ENCODE measurements at regions not wholly inside any gene's neighbourhood (a gene's known extent, or its start where the extent isn't known, plus 50 kb on each side); places are given as distances from the start of the nearest gene placed in this dataset.
"Not testable (repeated sequence)": the region's sequence is repeated elsewhere in the genome, so short reads cannot be mapped to it uniquely, and the experiment has no call there.

- Histone ChIP-seq H2BK5ac (ENCODE audit: low read length) (no peak overlapping the region), H3K4me1 (ENCODE audit: control insufficient read depth, low read depth, low read length) (no peaks in the 10 kb centered on the region), H3K23ac (ENCODE audit: low read length) (no peak overlapping the region), H3K18ac (ENCODE audit: low read length) (no peak overlapping the region), H4K8ac (ENCODE audit: low read depth, low read length) (no peak overlapping the region), H3K27ac (ENCODE audit: low read depth, low read length) (no peak overlapping the region), H2AK5ac (ENCODE audit: low read length) (no peak overlapping the region), H3K9ac (ENCODE audit: low read length) (no peak overlapping the region), H3K79me2 (ENCODE audit: control insufficient read depth, insufficient read depth, low read length) (no peaks in the 10 kb centered on the region), H3K27me3 (ENCODE audit: insufficient read depth, low read length, poor library complexity) (no peaks in the 10 kb centered on the region), H2BK15ac (replicated peaks; ENCODE audit: low read depth) (no peak overlapping the region), H3K79me1 (ENCODE audit: low read length) (no peaks in the 10 kb centered on the region), H2BK120ac (ENCODE audit: low read depth, low read length) (no peak overlapping the region), H3K56ac (ENCODE audit: low read length) (no peak overlapping the region), H3K4ac (ENCODE audit: low read depth, low read length) (no peak overlapping the region), H4K5ac (ENCODE audit: low read length) (no peak overlapping the region), H3K36me3 (ENCODE audit: control insufficient read depth, insufficient read depth, low read length) (no peaks in the 10 kb centered on the region), H3K4me3 (ENCODE audit: low read length) (no peak overlapping the region), H3K4me2 (ENCODE audit: low read length) (no peak overlapping the region)
- DNase-seq = no peak
- WGBS (ENCODE audit: extremely low coverage, insufficient coverage, low lambda C conversion rate) = no CpG with 5 or more reads among the region's 3 CpGs
Measured at GRCh38 chr4:163736876-163737275, 242.4 kb downstream of the TMA16 start.

DNA sequence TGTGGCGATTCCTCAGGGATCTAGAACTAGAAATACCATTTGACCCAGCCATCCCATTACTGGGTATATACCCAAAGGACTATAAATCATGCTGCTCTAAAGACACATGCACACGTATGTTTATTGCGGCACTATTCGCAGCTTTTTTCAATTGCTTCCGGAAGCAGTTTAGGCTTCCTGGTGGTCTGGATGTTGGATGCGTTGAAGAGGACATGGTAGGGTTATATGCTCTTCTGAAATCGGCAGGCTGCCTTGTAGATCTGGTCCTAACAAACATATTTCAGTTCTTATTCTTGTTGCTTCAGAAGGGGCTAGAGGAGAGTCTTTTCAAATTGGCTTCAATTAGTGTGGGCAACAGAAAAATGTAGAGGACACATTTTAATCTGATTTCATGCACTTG, 243.4 kb downstream of the TMA16 start:
- not testable (repeated sequence) for H3K79me1 ChIP-seq (ENCODE audit: low read length); H3K27me3 ChIP-seq (ENCODE audit: insufficient read depth, low read length, poor library complexity); H3K4me1 ChIP-seq (ENCODE audit: control insufficient read depth, low read depth, low read length); H3K9ac ChIP-seq (ENCODE audit: low read length); H3K4ac ChIP-seq (ENCODE audit: low read depth, low read length); DNase-seq; H2BK120ac ChIP-seq (ENCODE audit: low read depth, low read length); H3K4me2 ChIP-seq (ENCODE audit: low read length); H3K4me3 ChIP-seq (ENCODE audit: low read length); H4K5ac ChIP-seq (ENCODE audit: low read length); H2BK5ac ChIP-seq (ENCODE audit: low read length); H3K18ac ChIP-seq (ENCODE audit: low read length); H2AK5ac ChIP-seq (ENCODE audit: low read length); H4K8ac ChIP-seq (ENCODE audit: low read depth, low read length); H2BK15ac ChIP-seq (replicated peaks; ENCODE audit: low read depth); H3K23ac ChIP-seq (ENCODE audit: low read length); H3K56ac ChIP-seq (ENCODE audit: low read length); H3K27ac ChIP-seq (ENCODE audit: low read depth, low read length); H3K79me2 ChIP-seq (ENCODE audit: control insufficient read depth, insufficient read depth, low read length); H3K36me3 ChIP-seq (ENCODE audit: control insufficient read depth, insufficient read depth, low read length)
- WGBS (ENCODE audit: extremely low coverage, insufficient coverage, low lambda C conversion rate) = no CpG with 5 or more reads among the region's 7 CpGs

GRCh38 chr4:163738521-163738920, 244.0 kb downstream of the TMA16 start:
- H4K8ac ChIP-seq (ENCODE audit: low read depth, low read length) = no peak overlapping the region
- H4K5ac ChIP-seq (ENCODE audit: low read length) = no peak overlapping the region
- no peak overlapping the region for H2BK5ac ChIP-seq (ENCODE audit: low read length)
- no peak overlapping the region for H3K18ac ChIP-seq (ENCODE audit: low read length)
- no peak overlapping the region for H3K27ac ChIP-seq (ENCODE audit: low read depth, low read length)
- H3K36me3 ChIP-seq (ENCODE audit: control insufficient read depth, insufficient read depth, low read length) = no peaks in the 10 kb centered on the region
- H3K23ac ChIP-seq (ENCODE audit: low read length) = no peak overlapping the region
- H2BK15ac ChIP-seq (replicated peaks; ENCODE audit: low read depth) = no peak overlapping the region
- H3K4me1 ChIP-seq (ENCODE audit: control insufficient read depth, low read depth, low read length) = no peaks in the 10 kb centered on the region
- DNase-seq = no peak
- H3K79me1 ChIP-seq (ENCODE audit: low read length) = no peaks in the 10 kb centered on the region
- H3K27me3 ChIP-seq (ENCODE audit: insufficient read depth, low read length, poor library complexity) = no peaks in the 10 kb centered on the region
- no peak overlapping the region for H2BK120ac ChIP-seq (ENCODE audit: low read depth, low read length)
- no peak overlapping the region for H3K56ac ChIP-seq (ENCODE audit: low read length)
- H3K4me3 ChIP-seq (ENCODE audit: low read length) = no peak overlapping the region
- no peak overlapping the region for H3K4me2 ChIP-seq (ENCODE audit: low read length)
- H3K4ac ChIP-seq (ENCODE audit: low read depth, low read length) = no peak overlapping the region
- no peak overlapping the region for H3K9ac ChIP-seq (ENCODE audit: low read length)
- no peaks in the 10 kb centered on the region for H3K79me2 ChIP-seq (ENCODE audit: control insufficient read depth, insufficient read depth, low read length)
- no peak overlapping the region for H2AK5ac ChIP-seq (ENCODE audit: low read length)

DNA sequence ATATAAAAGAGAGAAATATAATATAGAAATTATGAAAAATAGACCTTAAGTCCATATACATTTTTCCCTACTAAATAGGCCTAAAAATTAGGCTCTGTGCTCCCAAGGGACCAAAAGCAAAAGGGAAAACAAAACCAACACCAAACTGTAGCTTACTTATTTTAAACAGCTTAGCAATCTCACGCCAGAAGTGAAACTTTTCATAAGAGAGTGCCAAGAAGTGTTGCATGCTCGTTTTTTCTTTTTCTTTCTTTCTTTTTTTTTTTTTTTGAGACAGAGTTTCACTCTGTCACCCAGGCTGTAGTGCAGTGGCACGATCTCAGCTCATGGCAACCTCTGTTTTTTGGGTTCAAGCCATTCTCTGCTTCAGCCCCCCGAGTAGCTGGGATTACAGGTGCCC, 250.4 kb downstream of the TMA16 start:
- Histone ChIP-seq H2BK120ac (ENCODE audit: low read depth, low read length) (no peak overlapping the region), H3K4ac (ENCODE audit: low read depth, low read length) (no peak overlapping the region), H3K79me2 (ENCODE audit: control insufficient read depth, insufficient read depth, low read length) (no peaks in the 10 kb centered on the region), H3K4me3 (ENCODE audit: low read length) (no peak overlapping the region), H3K4me1 (ENCODE audit: control insufficient read depth, low read depth, low read length) (no peaks in the 10 kb centered on the region), H3K23ac (ENCODE audit: low read length) (no peak overlapping the region), H2AK5ac (ENCODE audit: low read length) (no peak overlapping the region), H4K8ac (ENCODE audit: low read depth, low read length) (no peak overlapping the region), H2BK15ac (replicated peaks; ENCODE audit: low read depth) (no peak overlapping the region), H2BK5ac (ENCODE audit: low read length) (no peak overlapping the region), H3K79me1 (ENCODE audit: low read length) (no peaks in the 10 kb centered on the region), H3K9ac (ENCODE audit: low read length) (no peak overlapping the region), H3K4me2 (ENCODE audit: low read length) (no peak overlapping the region), H3K27ac (ENCODE audit: low read depth, low read length) (no peak overlapping the region), H3K18ac (ENCODE audit: low read length) (no peak overlapping the region), H3K56ac (ENCODE audit: low read length) (no peak overlapping the region), H4K5ac (ENCODE audit: low read length) (no peak overlapping the region), H3K36me3 (ENCODE audit: control insufficient read depth, insufficient read depth, low read length) (no peaks in the 10 kb centered on the region), H3K27me3 (ENCODE audit: insufficient read depth, low read length, poor library complexity) (no peaks in the 10 kb centered on the region)
- WGBS (ENCODE audit: extremely low coverage, insufficient coverage, low lambda C conversion rate) = no CpG with 5 or more reads among the region's 4 CpGs
- DNase-seq = no peak

- H3K4me3 ChIP-seq (ENCODE audit: low read length) = no peak overlapping the region
- no peaks in the 10 kb centered on the region for H3K27me3 ChIP-seq (ENCODE audit: insufficient read depth, low read length, poor library complexity)
- no peak overlapping the region for H4K8ac ChIP-seq (ENCODE audit: low read depth, low read length)
- no peak overlapping the region for H2BK120ac ChIP-seq (ENCODE audit: low read depth, low read length)
- no peak overlapping the region for H3K27ac ChIP-seq (ENCODE audit: low read depth, low read length)
- H3K56ac ChIP-seq (ENCODE audit: low read length) = no peak overlapping the region
- no peak overlapping the region for H3K23ac ChIP-seq (ENCODE audit: low read length)
- H2AK5ac ChIP-seq (ENCODE audit: low read length) = no peak overlapping the region
- no peak overlapping the region for H3K18ac ChIP-seq (ENCODE audit: low read length)
- no peak overlapping the region for H3K9ac ChIP-seq (ENCODE audit: low read length)
- no peak for DNase-seq
- H3K4me2 ChIP-seq (ENCODE audit: low read length) = no peak overlapping the region
- no peaks in the 10 kb centered on the region for H3K79me1 ChIP-seq (ENCODE audit: low read length)
- no peak overlapping the region for H2BK5ac ChIP-seq (ENCODE audit: low read length)
- H3K4me1 ChIP-seq (ENCODE audit: control insufficient read depth, low read depth, low read length) = no peaks in the 10 kb centered on the region
- WGBS (ENCODE audit: extremely low coverage, insufficient coverage, low lambda C conversion rate) = no CpG with 5 or more reads among the region's 5 CpGs
- H3K4ac ChIP-seq (ENCODE audit: low read depth, low read length) = no peak overlapping the region
- H3K36me3 ChIP-seq (ENCODE audit: control insufficient read depth, insufficient read depth, low read length) = no peaks in the 10 kb centered on the region
- no peak overlapping the region for H4K5ac ChIP-seq (ENCODE audit: low read length)
- no peaks in the 10 kb centered on the region for H3K79me2 ChIP-seq (ENCODE audit: control insufficient read depth, insufficient read depth, low read length)
- H2BK15ac ChIP-seq (replicated peaks; ENCODE audit: low read depth) = no peak overlapping the region
Measured at GRCh38 chr4:163747293-163747692, 252.8 kb downstream of the TMA16 start.

DNA sequence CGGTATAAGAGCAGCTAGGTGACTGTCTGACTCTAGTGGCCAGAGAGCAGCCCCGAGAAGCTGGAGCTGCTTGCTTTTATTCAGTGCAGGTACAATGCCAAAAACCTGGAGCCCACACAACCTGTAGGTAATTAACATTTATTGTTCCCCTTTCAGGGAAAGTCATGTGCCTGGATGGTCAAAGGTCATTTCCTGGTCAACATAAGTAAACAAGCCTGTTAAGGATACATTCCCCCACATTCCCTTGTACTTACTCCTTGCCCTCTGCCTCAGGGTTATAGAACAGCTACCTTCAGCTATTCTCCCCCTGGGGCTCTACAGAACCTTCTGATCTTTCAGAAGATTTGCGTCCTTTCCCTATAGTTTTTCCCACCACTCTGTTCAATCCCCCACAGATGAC, 253.4 kb downstream of the TMA16 start:
- Histone ChIP-seq H3K79me2 (ENCODE audit: control insufficient read depth, insufficient read depth, low read length) (no peaks in the 10 kb centered on the region), H3K4me2 (ENCODE audit: low read length) (no peak overlapping the region), H3K4ac (ENCODE audit: low read depth, low read length) (no peak overlapping the region), H3K18ac (ENCODE audit: low read length) (no peak overlapping the region), H3K27me3 (ENCODE audit: insufficient read depth, low read length, poor library complexity) (no peaks in the 10 kb centered on the region), H3K23ac (ENCODE audit: low read length) (no peak overlapping the region), H3K4me3 (ENCODE audit: low read length) (no peak overlapping the region), H3K36me3 (ENCODE audit: control insufficient read depth, insufficient read depth, low read length) (no peaks in the 10 kb centered on the region), H3K9ac (ENCODE audit: low read length) (no peak overlapping the region), H4K5ac (ENCODE audit: low read length) (no peak overlapping the region), H2BK5ac (ENCODE audit: low read length) (no peak overlapping the region), H4K8ac (ENCODE audit: low read depth, low read length) (no peak overlapping the region), H3K79me1 (ENCODE audit: low read length) (no peaks in the 10 kb centered on the region), H2BK120ac (ENCODE audit: low read depth, low read length) (no peak overlapping the region), H3K56ac (ENCODE audit: low read length) (no peak overlapping the region), H2BK15ac (replicated peaks; ENCODE audit: low read depth) (no peak overlapping the region), H2AK5ac (ENCODE audit: low read length) (no peak overlapping the region), H3K4me1 (ENCODE audit: control insufficient read depth, low read depth, low read length) (no peaks in the 10 kb centered on the region), H3K27ac (ENCODE audit: low read depth, low read length) (no peak overlapping the region)
- DNase-seq = peak; percentile 29
- no CpG with 5 or more reads among the region's 3 CpGs for WGBS (ENCODE audit: extremely low coverage, insufficient coverage, low lambda C conversion rate)
